Central memory CD8-positive, alpha-beta T cell (primary cell): ENCODE measurements at regions not wholly inside any gene's neighbourhood (a gene's known extent, or its start where the extent isn't known, plus 50 kb on each side); places are given as distances from the start of the nearest gene placed in this dataset.
"Not testable (repeated sequence)": the region's sequence is repeated elsewhere in the genome, so short reads cannot be mapped to it uniquely, and the experiment has no call there.

ENCODE experiments used
- ATAC-seq: fragments of 150-1000 bp; cut with Tn5 transposase; replicated peaks from 2 replicates; pipeline ENCODE4 v1.10.0; 2022; ENCODE audit warnings: mild to moderate bottlenecking, moderate FRiP score, moderate number of reproducible peaks; ENCODE audit not compliant: poor library complexity, severe bottlenecking; ENCODE audit errors: extremely low read depth
- DNase-seq, 2 donors: peaks; one replicate each; pipeline ENCODE4 v3.0.0; 2021; ENCODE audit warnings: low spot score in 2 of 2
- H3K27ac Mint-ChIP-seq: one replicate; pipeline ENCODE4 v1.8.0; 2022; ENCODE audit warnings: low read depth, mild to moderate bottlenecking, moderate library complexity, mixed read lengths
- H3K27me3 Mint-ChIP-seq: one replicate; pipeline ENCODE4 v1.8.0; 2022; ENCODE audit warnings: mixed read lengths
- H3K36me3 Mint-ChIP-seq: one replicate; pipeline ENCODE4 v1.8.0; 2022; ENCODE audit warnings: mild to moderate bottlenecking, moderate library complexity, mixed read lengths; ENCODE audit not compliant: insufficient read depth
- H3K4me1 Mint-ChIP-seq: one replicate; pipeline ENCODE4 v1.8.0; 2022; ENCODE audit warnings: mixed read lengths
- H3K4me3 Mint-ChIP-seq: one replicate; pipeline ENCODE4 v1.8.0; 2022; ENCODE audit warnings: mild to moderate bottlenecking, moderate library complexity, mixed read lengths
- H3K9me3 Mint-ChIP-seq: one replicate; pipeline ENCODE4 v1.8.0; 2022; ENCODE audit warnings: mixed read lengths

- Mint-ChIP-seq H3K4me3 (no peak overlapping the region), H3K27ac (no peak overlapping the region), H3K4me1 (no peaks in the 10 kb centered on the region), H3K27me3 (no peaks in the 10 kb centered on the region), H3K36me3 (no peaks in the 10 kb centered on the region), H3K9me3 (peaks cover 5% of the 10 kb centered on the region)
- ATAC-seq: no peak
- DNase-seq: no peak
These were observed 352.5 kb downstream of the CD83 start for GRCh38 chr6:14470101-14470500.

- no peaks in the 10 kb centered on the region for H3K36me3 Mint-ChIP-seq
- ATAC-seq: no peak
- H3K9me3 Mint-ChIP-seq: peaks cover 5% of the 10 kb centered on the region
These were observed 353.1 kb downstream of the CD83 start for GRCh38 chr6:14470671-14471070.

GRCh38 chr6:14472255-14472985 is 354.8 kb downstream of the CD83 start:
- ATAC-seq: no peak
- no peak for DNase-seq
- Mint-ChIP-seq H3K4me1 (no peaks in the 10 kb centered on the region), H3K27me3 (no peaks in the 10 kb centered on the region), H3K4me3 (no peak overlapping the region), H3K9me3 (peaks cover 5% of the 10 kb centered on the region), H3K27ac (no peak overlapping the region), H3K36me3 (no peaks in the 10 kb centered on the region)

More at GRCh38 chr6:14470671-14471070, 353.1 kb downstream of the CD83 start:
- H3K4me3 Mint-ChIP-seq: no peak overlapping the region
- H3K27ac Mint-ChIP-seq: no peak overlapping the region
- no peaks in the 10 kb centered on the region for H3K4me1 Mint-ChIP-seq
- no peaks in the 10 kb centered on the region for H3K27me3 Mint-ChIP-seq
- DNase-seq: no peak

GRCh38 chr6:14472986-14473337 is 355.4 kb downstream of the CD83 start:
- Mint-ChIP-seq H3K4me1 (no peaks in the 10 kb centered on the region), H3K36me3 (no peaks in the 10 kb centered on the region), H3K27me3 (no peaks in the 10 kb centered on the region), H3K27ac (no peak overlapping the region), H3K4me3 (no peak overlapping the region), H3K9me3 (peaks cover 5% of the 10 kb centered on the region)
- no peak for ATAC-seq
- no peak for DNase-seq

- Mint-ChIP-seq H3K27ac (no peak overlapping the region), H3K36me3 (no peaks in the 10 kb centered on the region), H3K4me3 (no peak overlapping the region), H3K9me3 (no peaks in the 10 kb centered on the region), H3K4me1 (no peaks in the 10 kb centered on the region), H3K27me3 (no peaks in the 10 kb centered on the region)
- DNase-seq (no peak), ATAC-seq (no peak)
These were observed 357.2 kb downstream of the CD83 start for GRCh38 chr6:14474816-14475215.

- Mint-ChIP-seq H3K4me3 (no peak overlapping the region), H3K4me1 (no peaks in the 10 kb centered on the region), H3K36me3 (no peaks in the 10 kb centered on the region), H3K9me3 (no peaks in the 10 kb centered on the region), H3K27ac (no peak overlapping the region), H3K27me3 (no peaks in the 10 kb centered on the region)
- no peak for ATAC-seq
- no peak for DNase-seq
These were observed 357.7 kb downstream of the CD83 start for GRCh38 chr6:14475306-14475705.

- ATAC-seq (no peak), DNase-seq (no peak)
- H3K4me3 Mint-ChIP-seq: no peak overlapping the region
- H3K27ac Mint-ChIP-seq: no peak overlapping the region
- H3K9me3 Mint-ChIP-seq: peaks cover 7% of the 10 kb centered on the region
- H3K4me1 Mint-ChIP-seq: no peaks in the 10 kb centered on the region
- no peaks in the 10 kb centered on the region for H3K27me3 Mint-ChIP-seq
- H3K36me3 Mint-ChIP-seq: no peaks in the 10 kb centered on the region
These were observed 359.4 kb downstream of the CD83 start for GRCh38 chr6:14476793-14477531.

- DNase-seq: no peak
- Mint-ChIP-seq H3K36me3 (no peaks in the 10 kb centered on the region), H3K4me3 (no peak overlapping the region), H3K4me1 (no peaks in the 10 kb centered on the region), H3K27ac (no peak overlapping the region), H3K9me3 (peaks cover 7% of the 10 kb centered on the region), H3K27me3 (no peaks in the 10 kb centered on the region)
- ATAC-seq: no peak
These were observed 360.0 kb downstream of the CD83 start for GRCh38 chr6:14477559-14477958.

- DNase-seq: no peak
- Mint-ChIP-seq H3K27me3 (no peaks in the 10 kb centered on the region), H3K9me3 (peaks cover 7% of the 10 kb centered on the region), H3K4me3 (no peak overlapping the region), H3K36me3 (no peaks in the 10 kb centered on the region), H3K27ac (no peak overlapping the region), H3K4me1 (no peaks in the 10 kb centered on the region)
- ATAC-seq: no peak
These were observed 361.0 kb downstream of the CD83 start for GRCh38 chr6:14478381-14479225.

GRCh38 chr6:14481946-14482345 is 364.4 kb downstream of the CD83 start:
- not testable (repeated sequence) for H3K27me3 Mint-ChIP-seq, H3K4me3 Mint-ChIP-seq, H3K9me3 Mint-ChIP-seq, H3K27ac Mint-ChIP-seq, ATAC-seq, DNase-seq, H3K36me3 Mint-ChIP-seq, H3K4me1 Mint-ChIP-seq

GRCh38 chr6:14487625-14488024 is 370.1 kb downstream of the CD83 start:
- ATAC-seq (no peak), DNase-seq (no peak)
- Mint-ChIP-seq H3K36me3 (no peaks in the 10 kb centered on the region), H3K9me3 (no peaks in the 10 kb centered on the region), H3K27ac (no peak overlapping the region), H3K4me1 (no peaks in the 10 kb centered on the region), H3K4me3 (no peak overlapping the region), H3K27me3 (no peaks in the 10 kb centered on the region)

- Mint-ChIP-seq H3K4me1 (no peaks in the 10 kb centered on the region), H3K27me3 (no peaks in the 10 kb centered on the region), H3K9me3 (no peaks in the 10 kb centered on the region), H3K27ac (no peak overlapping the region), H3K4me3 (no peak overlapping the region), H3K36me3 (no peaks in the 10 kb centered on the region)
- ATAC-seq (no peak), DNase-seq (no peak)
These were observed 370.6 kb downstream of the CD83 start for GRCh38 chr6:14488180-14488579.
